HepG2 (cell line): ENCODE measurements at regions not wholly inside any gene's neighbourhood (a gene's known extent, or its start where the extent isn't known, plus 50 kb on each side); places are given as distances from the start of the nearest gene placed in this dataset.

Experiments
- ATAC-seq: fragments of 200-7000 bp; cut with Tn5 transposase; 3 replicates; pipeline ENCODE4 v1.9.1; 2020; ENCODE audit warnings: mild to moderate bottlenecking, moderate library complexity
- BruUV-seq: library from RNA; stranded (reverse); fragments of 400-500 nt; replicated peaks from 2 replicates; lab custom pipeline; 2021; lab: Mats Ljungman, UMichigan
- CTCF ChIA-PET: fragments of 300-600 bp; formaldehyde crosslinking; extraction: SDS; loops from one replicate; lab custom pipeline; 2021; ENCODE audit warnings: low total read pairs, inconsistent platforms, low intra/inter-chr PET ratio; lab: Yijun Ruan, JAX
- POLR2A ChIA-PET: fragments of 350-600 bp; sonication (Branson Sonifier 250); formaldehyde crosslinking; loops from one replicate; lab custom pipeline; 2020; ENCODE audit warnings: antibody characterized with exemption, inconsistent platforms; lab: Yijun Ruan, JAX
- DNase-seq: peaks from one replicate; pipeline ENCODE4 v3.0.0-alpha.2; 2015; ENCODE audit warnings: low spot score
- FAIRE-seq: peaks from 3 replicates; lab custom pipeline; 2011; peaks lifted over from hg19 to GRCh38; lab: Jason Lieb, UNC
- H2AFZ ChIP-seq: one replicate; pipeline ENCODE4 v1.6.1; 2011; ENCODE audit warnings: low read length, inconsistent platforms
- H3K27ac ChIP-seq: fragments of 300-600 bp; 3 replicates; pipeline ENCODE4 v1.8.0; 2011; ENCODE audit warnings: mixed run types, mild to moderate bottlenecking, mixed read lengths, low read length, inconsistent platforms; ENCODE audit not compliant: insufficient read depth; ENCODE audit errors: extremely low read length
- H3K27me3 ChIP-seq, 2 experiments: fragments of 200-600 bp in 1 of 2; 2 replicates in 1 of 2; 3 replicates in 1 of 2; pipeline versions ENCODE4 v1.6.0 to v1.8.0; 2011; ENCODE audit warnings: low read length in 2 of 2, mild to moderate bottlenecking in 2 of 2, moderate library complexity in 2 of 2, inconsistent platforms in 1 of 2; ENCODE audit not compliant: insufficient read depth in 2 of 2, control insufficient read depth in 1 of 2
- H3K36me3 ChIP-seq, 2 experiments: fragments of 200-600 bp in 1 of 2; replicated peaks in 1 of 2; 2 replicates in 1 of 2; 3 replicates in 1 of 2; pipeline versions ENCODE4 v1.5.1 to v1.8.0; 2011; ENCODE audit warnings: low read length in 2 of 2, inconsistent platforms in 1 of 2; ENCODE audit not compliant: insufficient read depth in 2 of 2, control insufficient read depth in 1 of 2
- H3K4me1 ChIP-seq: 2 replicates; pipeline ENCODE4 v1.5.1; 2012; ENCODE audit warnings: low read length, inconsistent platforms; ENCODE audit not compliant: insufficient read depth
- H3K4me2 ChIP-seq: 2 replicates; pipeline ENCODE4 v1.6.0; 2011; ENCODE audit warnings: low read depth, low read length, inconsistent platforms
- H3K4me3 ChIP-seq, 3 experiments: fragments of 200-600 bp in 1 of 3; sonication (generic), shearing (Covaris generic) in 1 of 3; replicated peaks in 1 of 3; 2 replicates each; pipeline ENCODE4 v1.5.1; 2011 to 2016; ENCODE audit warnings: low read length in 3 of 3, inconsistent platforms in 2 of 3, low read depth in 2 of 3, mild to moderate bottlenecking in 2 of 3, control low read depth in 1 of 3, mixed read lengths in 1 of 3; ENCODE audit not compliant: insufficient read depth in 1 of 3
- H3K79me2 ChIP-seq: one replicate; pipeline ENCODE4 v1.6.1; 2011; ENCODE audit warnings: low read length, inconsistent platforms; ENCODE audit not compliant: insufficient read depth
- H3K9ac ChIP-seq: 2 replicates; pipeline ENCODE4 v1.6.0; 2011; ENCODE audit warnings: mild to moderate bottlenecking, low read depth, low read length, inconsistent platforms; ENCODE audit not compliant: insufficient read depth
- H3K9me3 ChIP-seq: 2 replicates; pipeline ENCODE4 v1.5.1; 2012; ENCODE audit warnings: mild to moderate bottlenecking, low read length
- H4K20me1 ChIP-seq: 2 replicates; pipeline ENCODE4 v1.6.0; 2011; ENCODE audit warnings: inconsistent platforms, mild to moderate bottlenecking, low read length, moderate library complexity; ENCODE audit not compliant: insufficient read depth
- ATRX ChIP-seq: sonication (generic); formaldehyde crosslinking; IDR thresholded peaks from 2 replicates; pipeline ENCODE4 v1.4.0; 2020; ENCODE audit warnings: missing genetic modification reagents, borderline replicate concordance
- DNMT1 ChIP-seq: sonication (generic); formaldehyde crosslinking; IDR thresholded peaks from 2 replicates; pipeline ENCODE4 v1.5.1; 2020; ENCODE audit warnings: mild to moderate bottlenecking, missing genetic modification reagents
- HOXA9 ChIP-seq: sonication (generic); formaldehyde crosslinking; IDR thresholded peaks from 2 replicates; pipeline ENCODE4 v1.8.1; 2022; ENCODE audit warnings: missing genetic modification reagents, mild to moderate bottlenecking, moderate library complexity, borderline replicate concordance
- JARID2 ChIP-seq: sonication (generic); formaldehyde crosslinking; IDR thresholded peaks from 2 replicates; pipeline ENCODE4 v1.8.1; 2023; ENCODE audit warnings: missing genetic modification reagents, inconsistent platforms; ENCODE audit not compliant: insufficient replicate concordance
- PCBP1 ChIP-seq: fragments of 200-400 bp; formaldehyde crosslinking; IDR thresholded peaks from 2 replicates; pipeline ENCODE4 v1.6.1; 2017; ENCODE audit warnings: mild to moderate bottlenecking, low read depth, low read length, borderline replicate concordance
- RFX1 ChIP-seq: fragments of 450-650 bp; IDR thresholded peaks from 2 replicates; pipeline ENCODE4 v1.6.1; 2017
- SMAD1 ChIP-seq: sonication (generic); formaldehyde crosslinking; IDR thresholded peaks from 2 replicates; pipeline ENCODE4 v1.4.0; 2020; ENCODE audit warnings: missing genetic modification reagents, low read depth, mild to moderate bottlenecking, borderline replicate concordance
- ZNF225 ChIP-seq: sonication (generic); formaldehyde crosslinking; IDR thresholded peaks from 2 replicates; pipeline ENCODE4 v1.4.0; 2020; ENCODE audit warnings: mild to moderate bottlenecking, missing genetic modification reagents
- ZNF264 ChIP-seq: sonication (generic); formaldehyde crosslinking; IDR thresholded peaks from 2 replicates; pipeline ENCODE4 v1.4.0; 2020; ENCODE audit warnings: missing genetic modification reagents
- ZNF550 ChIP-seq: sonication (generic); formaldehyde crosslinking; IDR thresholded peaks from 2 replicates; pipeline ENCODE4 v1.4.0; 2020; ENCODE audit warnings: mild to moderate bottlenecking, missing genetic modification reagents, borderline replicate concordance
- ZNF660 ChIP-seq: sonication (generic); formaldehyde crosslinking; IDR thresholded peaks from 2 replicates; pipeline ENCODE4 v1.5.1; 2020; ENCODE audit warnings: mild to moderate bottlenecking, low read depth, missing genetic modification reagents, borderline replicate concordance
- WGBS: methylation state at CpG from one replicate; pipeline ENCODE4 v1.1.6; 2017; ENCODE audit warnings: low lambda C conversion rate; 5-methylcytosine and 5-hydroxymethylcytosine counted together
- in situ Hi-C: cut with HindIII; loops from 2 replicates; pipeline ENCODE4 v1.10.0; 2017; ENCODE audit warnings: low pct_unique_long_range_greater_than_20kb; ENCODE audit not compliant: extremely low pct_ligation_motif_present
- intact Hi-C: fragments of 100-400 bp; cut with micrococcal nuclease; formaldehyde crosslinking; loops from one replicate; pipeline ENCODE4 v1.10.0; 2022; ENCODE audit not compliant: unreplicated experiment
- TF ChIP-seq, protein P1 (sequence below): IDR thresholded peaks from 2 replicates; pipeline ENCODE4 v1.6.1; 2016; ENCODE audit warnings: missing compliant biosample characterization, missing genetic modification reagents, borderline replicate concordance
- TF ChIP-seq, protein P2 (sequence below): IDR thresholded peaks from 2 replicates; pipeline ENCODE4 v1.6.1; 2016; ENCODE audit warnings: low read depth, borderline replicate concordance
- TF ChIP-seq, protein P3 (sequence below): IDR thresholded peaks from 2 replicates; pipeline ENCODE4 v1.6.1; 2016; ENCODE audit warnings: low read depth, missing genetic modification reagents, missing compliant biosample characterization
- TF ChIP-seq, protein P4 (sequence below): sonication (generic); formaldehyde crosslinking; IDR thresholded peaks from 2 replicates; pipeline ENCODE4 v1.4.0; 2020; ENCODE audit warnings: missing genetic modification reagents
- TF ChIP-seq, protein P5 (sequence below): sonication (generic); formaldehyde crosslinking; IDR thresholded peaks from 2 replicates; pipeline ENCODE4 v1.5.0; 2020; ENCODE audit warnings: missing genetic modification reagents

DNA sequence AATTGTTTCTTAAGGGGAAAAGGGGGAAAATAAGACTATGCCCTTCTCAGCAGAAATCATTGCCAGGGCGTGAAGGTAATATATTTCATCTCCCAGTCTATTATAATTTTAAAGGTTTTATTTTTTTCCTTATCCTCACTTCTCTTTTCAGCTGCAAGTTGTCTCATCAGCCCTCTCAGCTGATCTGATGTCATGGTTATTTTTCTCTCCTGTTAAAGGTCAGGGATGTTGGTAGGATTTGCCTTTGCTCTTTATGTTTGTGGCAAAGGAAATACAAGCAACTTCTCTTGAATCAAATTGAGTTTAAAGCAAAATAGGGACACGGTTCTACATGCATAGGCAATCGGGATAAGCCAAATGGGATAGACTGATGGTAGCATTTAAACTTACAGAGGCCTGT lies 946.9 kb downstream of the SORCS1 start (continued):
- TF ChIP-seq HOXA9 (no peak), SMAD1 (no peak), ZNF225 (CRISPR knock-in tag) (no peak), ZNF264 (no peak), DNMT1 (CRISPR knock-in tag) (no peak), ZNF660 (CRISPR knock-in tag) (no peak)
- TF ChIP-seq, protein P1, sequence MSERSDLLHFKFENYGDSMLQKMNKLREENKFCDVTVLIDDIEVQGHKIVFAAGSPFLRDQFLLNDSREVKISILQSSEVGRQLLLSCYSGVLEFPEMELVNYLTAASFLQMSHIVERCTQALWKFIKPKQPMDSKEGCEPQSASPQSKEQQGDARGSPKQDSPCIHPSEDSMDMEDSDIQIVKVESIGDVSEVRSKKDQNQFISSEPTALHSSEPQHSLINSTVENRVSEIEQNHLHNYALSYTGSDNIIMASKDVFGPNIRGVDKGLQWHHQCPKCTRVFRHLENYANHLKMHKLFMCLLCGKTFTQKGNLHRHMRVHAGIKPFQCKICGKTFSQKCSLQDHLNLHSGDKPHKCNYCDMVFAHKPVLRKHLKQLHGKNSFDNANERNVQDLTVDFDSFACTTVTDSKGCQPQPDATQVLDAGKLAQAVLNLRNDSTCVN (CRISPR knock-in tag) = no peak
- TF ChIP-seq, protein P2, sequence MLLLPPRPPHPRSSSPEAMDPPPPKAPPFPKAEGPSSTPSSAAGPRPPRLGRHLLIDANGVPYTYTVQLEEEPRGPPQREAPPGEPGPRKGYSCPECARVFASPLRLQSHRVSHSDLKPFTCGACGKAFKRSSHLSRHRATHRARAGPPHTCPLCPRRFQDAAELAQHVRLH = no peak

DNA sequence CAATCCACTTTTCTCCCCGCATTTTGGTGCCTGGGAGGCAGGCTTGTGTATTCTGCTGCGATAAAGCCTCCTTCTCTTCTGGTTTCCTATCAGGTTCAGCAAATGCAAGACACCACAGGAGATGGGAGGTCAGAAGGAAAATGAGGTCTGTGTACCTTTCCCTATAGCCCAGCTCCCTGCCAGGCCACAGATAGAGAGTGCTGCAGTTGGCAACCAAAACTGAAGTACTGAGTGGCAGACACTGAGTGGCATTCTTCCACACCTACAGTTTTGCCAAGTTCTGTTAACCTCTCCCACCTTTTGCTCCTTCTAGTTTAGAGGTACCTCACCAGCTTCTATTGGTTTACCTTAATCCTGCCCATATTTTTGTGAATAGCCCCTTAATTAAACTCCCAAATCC lies 948.4 kb downstream of the SORCS1 start:
- intact Hi-C loops = no loop called here
- no peaks in the 10 kb centered on the region for H3K4me1 ChIP-seq
- WGBS = 0% methylated on average over 1 of the region's 2 CpGs
- BruUV-seq = no TSS peak
- ChIA-PET CTCF (no interaction called here), POLR2A (no interaction called here)
- no peak for DNase-seq
- H3K4me2 ChIP-seq = no peak overlapping the region
- ATAC-seq = no peak
- H4K20me1 ChIP-seq = no peaks in the 10 kb centered on the region
- no peak overlapping the region for H3K27ac ChIP-seq
- H2AFZ ChIP-seq = no peak overlapping the region
- in situ Hi-C loops = no loop called here
- no peak overlapping the region for H3K4me3 ChIP-seq
- H3K9ac ChIP-seq = no peak overlapping the region
- H3K79me2 ChIP-seq = no peaks in the 10 kb centered on the region
- H3K9me3 ChIP-seq = peaks cover 73% of the 10 kb centered on the region
- no peaks in the 10 kb centered on the region for H3K27me3 ChIP-seq
- H3K36me3 ChIP-seq = no peaks in the 10 kb centered on the region
- no peak for FAIRE-seq
- TF ChIP-seq PCBP1 (no peak), ATRX (CRISPR knock-in tag) (no peak), RFX1 (no peak), ZNF550 (CRISPR knock-in tag) (no peak), JARID2 (no peak)
- TF ChIP-seq, protein P3, sequence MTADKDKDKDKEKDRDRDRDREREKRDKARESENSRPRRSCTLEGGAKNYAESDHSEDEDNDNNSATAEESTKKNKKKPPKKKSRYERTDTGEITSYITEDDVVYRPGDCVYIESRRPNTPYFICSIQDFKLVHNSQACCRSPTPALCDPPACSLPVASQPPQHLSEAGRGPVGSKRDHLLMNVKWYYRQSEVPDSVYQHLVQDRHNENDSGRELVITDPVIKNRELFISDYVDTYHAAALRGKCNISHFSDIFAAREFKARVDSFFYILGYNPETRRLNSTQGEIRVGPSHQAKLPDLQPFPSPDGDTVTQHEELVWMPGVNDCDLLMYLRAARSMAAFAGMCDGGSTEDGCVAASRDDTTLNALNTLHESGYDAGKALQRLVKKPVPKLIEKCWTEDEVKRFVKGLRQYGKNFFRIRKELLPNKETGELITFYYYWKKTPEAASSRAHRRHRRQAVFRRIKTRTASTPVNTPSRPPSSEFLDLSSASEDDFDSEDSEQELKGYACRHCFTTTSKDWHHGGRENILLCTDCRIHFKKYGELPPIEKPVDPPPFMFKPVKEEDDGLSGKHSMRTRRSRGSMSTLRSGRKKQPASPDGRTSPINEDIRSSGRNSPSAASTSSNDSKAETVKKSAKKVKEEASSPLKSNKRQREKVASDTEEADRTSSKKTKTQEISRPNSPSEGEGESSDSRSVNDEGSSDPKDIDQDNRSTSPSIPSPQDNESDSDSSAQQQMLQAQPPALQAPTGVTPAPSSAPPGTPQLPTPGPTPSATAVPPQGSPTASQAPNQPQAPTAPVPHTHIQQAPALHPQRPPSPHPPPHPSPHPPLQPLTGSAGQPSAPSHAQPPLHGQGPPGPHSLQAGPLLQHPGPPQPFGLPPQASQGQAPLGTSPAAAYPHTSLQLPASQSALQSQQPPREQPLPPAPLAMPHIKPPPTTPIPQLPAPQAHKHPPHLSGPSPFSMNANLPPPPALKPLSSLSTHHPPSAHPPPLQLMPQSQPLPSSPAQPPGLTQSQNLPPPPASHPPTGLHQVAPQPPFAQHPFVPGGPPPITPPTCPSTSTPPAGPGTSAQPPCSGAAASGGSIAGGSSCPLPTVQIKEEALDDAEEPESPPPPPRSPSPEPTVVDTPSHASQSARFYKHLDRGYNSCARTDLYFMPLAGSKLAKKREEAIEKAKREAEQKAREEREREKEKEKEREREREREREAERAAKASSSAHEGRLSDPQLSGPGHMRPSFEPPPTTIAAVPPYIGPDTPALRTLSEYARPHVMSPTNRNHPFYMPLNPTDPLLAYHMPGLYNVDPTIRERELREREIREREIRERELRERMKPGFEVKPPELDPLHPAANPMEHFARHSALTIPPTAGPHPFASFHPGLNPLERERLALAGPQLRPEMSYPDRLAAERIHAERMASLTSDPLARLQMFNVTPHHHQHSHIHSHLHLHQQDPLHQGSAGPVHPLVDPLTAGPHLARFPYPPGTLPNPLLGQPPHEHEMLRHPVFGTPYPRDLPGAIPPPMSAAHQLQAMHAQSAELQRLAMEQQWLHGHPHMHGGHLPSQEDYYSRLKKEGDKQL (CRISPR knock-in tag) = no peak
- TF ChIP-seq, protein P4, sequence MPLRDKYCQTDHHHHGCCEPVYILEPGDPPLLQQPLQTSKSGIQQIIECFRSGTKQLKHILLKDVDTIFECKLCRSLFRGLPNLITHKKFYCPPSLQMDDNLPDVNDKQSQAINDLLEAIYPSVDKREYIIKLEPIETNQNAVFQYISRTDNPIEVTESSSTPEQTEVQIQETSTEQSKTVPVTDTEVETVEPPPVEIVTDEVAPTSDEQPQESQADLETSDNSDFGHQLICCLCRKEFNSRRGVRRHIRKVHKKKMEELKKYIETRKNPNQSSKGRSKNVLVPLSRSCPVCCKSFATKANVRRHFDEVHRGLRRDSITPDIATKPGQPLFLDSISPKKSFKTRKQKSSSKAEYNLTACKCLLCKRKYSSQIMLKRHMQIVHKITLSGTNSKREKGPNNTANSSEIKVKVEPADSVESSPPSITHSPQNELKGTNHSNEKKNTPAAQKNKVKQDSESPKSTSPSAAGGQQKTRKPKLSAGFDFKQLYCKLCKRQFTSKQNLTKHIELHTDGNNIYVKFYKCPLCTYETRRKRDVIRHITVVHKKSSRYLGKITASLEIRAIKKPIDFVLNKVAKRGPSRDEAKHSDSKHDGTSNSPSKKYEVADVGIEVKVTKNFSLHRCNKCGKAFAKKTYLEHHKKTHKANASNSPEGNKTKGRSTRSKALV (CRISPR knock-in tag) = no peak
- TF ChIP-seq, protein P5, sequence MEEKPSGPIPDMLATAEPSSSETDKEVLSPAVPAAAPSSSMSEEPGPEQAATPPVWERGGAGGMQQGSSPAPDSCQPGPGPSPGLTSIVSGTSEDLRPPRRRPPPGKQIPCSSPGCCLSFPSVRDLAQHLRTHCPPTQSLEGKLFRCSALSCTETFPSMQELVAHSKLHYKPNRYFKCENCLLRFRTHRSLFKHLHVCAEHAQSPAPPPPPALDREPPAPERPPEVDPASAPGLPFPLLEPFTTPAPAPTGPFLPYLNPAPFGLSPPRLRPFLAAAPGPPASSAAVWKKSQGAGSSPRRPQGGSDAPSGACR (CRISPR knock-in tag) = no peak
